Activated naive CD8-positive, alpha-beta T cell treated with anti-CD3 and anti-CD28 coated beads, Interleukin-2, amount 50 U/mL, for 24 hours (primary cell): ENCODE measurements at regions not wholly inside any gene's neighbourhood (a gene's known extent, or its start where the extent isn't known, plus 50 kb on each side); places are given as distances from the start of the nearest gene placed in this dataset.
"Not testable (repeated sequence)": the region's sequence is repeated elsewhere in the genome, so short reads cannot be mapped to it uniquely, and the experiment has no call there.

ENCODE experiments used
- ATAC-seq: fragments of 150-1000 bp; cut with Tn5 transposase; one replicate; pipeline ENCODE4 v1.10.0; 2021
- DNase-seq: peaks from one replicate; pipeline ENCODE4 v3.0.0; 2021
- H3K27ac Mint-ChIP-seq: one replicate; pipeline ENCODE4 v1.8.0; 2021; ENCODE audit warnings: mild to moderate bottlenecking, mixed read lengths
- H3K27me3 Mint-ChIP-seq: one replicate; pipeline ENCODE4 v1.8.0; 2021; ENCODE audit warnings: mixed read lengths
- H3K36me3 Mint-ChIP-seq: one replicate; pipeline ENCODE4 v1.8.0; 2021; ENCODE audit warnings: low read depth, mixed read lengths
- H3K4me1 Mint-ChIP-seq: one replicate; pipeline ENCODE4 v1.8.0; 2021; ENCODE audit warnings: mixed read lengths
- H3K4me3 Mint-ChIP-seq: one replicate; pipeline ENCODE4 v1.8.0; 2021; ENCODE audit warnings: mild to moderate bottlenecking, moderate library complexity, mixed read lengths
- H3K9me3 Mint-ChIP-seq: one replicate; pipeline ENCODE4 v1.8.0; 2021; ENCODE audit warnings: mixed read lengths

DNA sequence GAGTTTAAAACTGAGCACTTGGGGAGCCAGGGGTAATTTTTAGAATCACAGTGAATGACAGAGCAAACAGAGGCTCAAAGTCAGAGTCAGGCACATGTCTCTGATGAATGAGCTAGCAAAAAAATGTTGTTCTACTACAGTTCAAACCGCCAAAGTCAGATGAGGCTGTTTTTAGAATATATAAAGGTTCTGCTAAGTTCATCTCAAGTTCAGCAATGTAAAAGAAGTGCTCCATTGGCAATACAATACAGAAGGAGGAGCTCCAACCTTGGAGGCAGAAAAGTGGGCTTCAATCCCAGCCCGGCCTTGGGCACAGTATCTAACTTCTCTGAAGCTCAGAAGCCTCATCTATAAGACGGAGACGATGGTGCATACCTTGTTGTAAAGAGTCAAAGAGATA is 70.1 kb upstream of the IPO5 start:
- ATAC-seq (no peak), DNase-seq (no peak)
- Mint-ChIP-seq H3K36me3 (no peaks in the 10 kb centered on the region), H3K4me3 (no peak overlapping the region), H3K27me3 (peaks cover 4% of the 10 kb centered on the region), H3K27ac (no peak overlapping the region), H3K9me3 (no peaks in the 10 kb centered on the region), H3K4me1 (no peaks in the 10 kb centered on the region)

DNA sequence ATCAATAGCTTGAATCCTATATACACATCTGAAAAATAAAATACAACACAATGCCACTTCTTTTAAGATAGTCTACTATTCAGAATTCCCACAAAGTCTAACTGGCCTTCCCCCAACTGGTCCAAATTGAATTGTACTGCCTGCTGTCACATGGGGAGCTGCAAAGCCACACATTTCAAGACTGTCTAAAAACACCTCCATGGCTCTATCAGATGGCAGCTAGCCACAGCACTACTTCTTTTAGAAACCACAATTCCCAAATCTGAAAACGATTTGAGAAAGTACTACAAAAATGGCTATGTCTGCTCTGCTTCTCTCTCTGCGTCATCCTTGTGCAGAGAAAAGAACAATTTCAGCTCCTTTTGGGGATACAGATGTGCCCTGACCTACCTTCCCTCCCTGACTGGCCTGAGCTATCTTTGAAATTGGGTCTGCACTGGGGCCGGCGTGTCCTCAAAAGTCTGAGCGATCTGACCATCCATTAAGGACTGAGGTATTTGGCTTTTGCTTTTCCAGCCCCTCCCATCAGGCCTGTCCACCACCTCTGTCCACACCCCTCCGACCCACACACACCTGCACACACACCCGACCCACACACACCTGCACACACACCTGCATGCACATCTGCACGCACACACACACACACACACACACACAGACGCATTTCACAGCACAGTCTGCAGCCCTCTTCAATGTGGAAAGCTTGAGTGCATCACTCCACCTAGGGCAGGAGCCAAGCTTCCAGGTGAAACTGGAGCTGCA is 68.6 kb upstream of the IPO5 start:
- ATAC-seq = no peak
- Mint-ChIP-seq H3K4me1 (no peaks in the 10 kb centered on the region), H3K36me3 (no peaks in the 10 kb centered on the region), H3K9me3 (no peaks in the 10 kb centered on the region), H3K27ac (no peak overlapping the region), H3K4me3 (no peak overlapping the region), H3K27me3 (peaks cover 8% of the 10 kb centered on the region)
- no peak for DNase-seq

- Mint-ChIP-seq H3K36me3 (no peaks in the 10 kb centered on the region), H3K4me3 (no peak overlapping the region), H3K9me3 (no peaks in the 10 kb centered on the region), H3K4me1 (no peaks in the 10 kb centered on the region), H3K27ac (no peak overlapping the region), H3K27me3 (peaks cover 8% of the 10 kb centered on the region)
- ATAC-seq (no peak), DNase-seq (no peak)
These were observed 67.8 kb upstream of the IPO5 start for GRCh38 chr13:97885641-97886040.

DNA sequence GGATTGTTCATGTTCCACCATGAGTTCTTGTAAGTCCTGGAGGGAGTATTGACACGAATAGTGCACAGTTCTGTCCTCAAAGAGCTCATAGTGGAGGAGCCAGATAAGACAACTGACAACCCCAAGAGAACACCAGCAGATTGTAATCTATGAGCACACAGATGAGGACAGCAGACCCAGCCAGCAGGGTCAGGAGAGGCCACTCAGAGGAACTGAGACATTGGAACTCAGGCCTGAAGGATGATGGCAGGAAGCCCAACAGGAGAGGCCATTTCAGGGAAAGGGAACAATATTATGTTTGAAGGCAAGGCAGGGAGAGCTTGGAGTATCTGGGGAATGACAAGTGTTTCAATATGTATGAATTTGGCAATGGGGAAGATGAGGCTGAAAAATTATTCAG is 63.7 kb upstream of the IPO5 start:
- no peak for ATAC-seq
- Mint-ChIP-seq H3K4me3 (no peak overlapping the region), H3K27me3 (peaks cover 16% of the 10 kb centered on the region), H3K9me3 (peaks cover 5% of the 10 kb centered on the region), H3K4me1 (no peaks in the 10 kb centered on the region), H3K36me3 (no peaks in the 10 kb centered on the region), H3K27ac (no peak overlapping the region)
- DNase-seq = no peak

GRCh38 chr13:97890573-97890972 is 62.9 kb upstream of the IPO5 start:
- DNase-seq = no peak
- no peak overlapping the region for H3K27ac Mint-ChIP-seq
- no peak for ATAC-seq
- no peaks in the 10 kb centered on the region for H3K4me1 Mint-ChIP-seq
- no peak overlapping the region for H3K4me3 Mint-ChIP-seq
- no peaks in the 10 kb centered on the region for H3K36me3 Mint-ChIP-seq
- H3K9me3 Mint-ChIP-seq = peaks cover 5% of the 10 kb centered on the region
- peaks cover 17% of the 10 kb centered on the region for H3K27me3 Mint-ChIP-seq

- H3K4me3 Mint-ChIP-seq = not testable (repeated sequence)
These were observed 61.5 kb upstream of the IPO5 start for GRCh38 chr13:97891964-97892363.

DNA sequence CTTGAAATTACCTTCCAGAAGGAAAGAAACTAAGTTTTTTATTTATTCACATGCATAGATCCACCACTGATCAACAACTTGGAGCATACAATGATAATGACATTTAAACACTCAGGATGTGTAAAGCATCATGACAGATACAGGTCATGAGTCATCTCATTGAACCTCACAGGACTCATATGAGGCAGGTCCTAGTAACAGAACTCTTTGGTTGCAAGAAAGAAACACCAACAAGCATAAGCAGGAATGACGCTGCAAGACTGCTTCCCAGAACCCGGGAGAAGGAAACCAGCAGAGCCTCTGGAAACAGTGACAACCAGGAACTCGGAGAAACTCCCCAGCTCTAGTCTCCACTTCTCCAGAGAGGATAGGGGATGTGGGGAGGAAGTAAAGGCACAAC is 60.8 kb upstream of the IPO5 start:
- Mint-ChIP-seq H3K36me3 (no peaks in the 10 kb centered on the region), H3K4me1 (no peaks in the 10 kb centered on the region), H3K4me3 (no peak overlapping the region), H3K27ac (no peak overlapping the region), H3K9me3 (peaks cover 5% of the 10 kb centered on the region), H3K27me3 (peaks cover 16% of the 10 kb centered on the region)
- ATAC-seq (no peak), DNase-seq (no peak)

More at GRCh38 chr13:97891964-97892363, 61.5 kb upstream of the IPO5 start:
- not testable (repeated sequence) for DNase-seq, H3K9me3 Mint-ChIP-seq, ATAC-seq, H3K4me1 Mint-ChIP-seq, H3K27ac Mint-ChIP-seq, H3K36me3 Mint-ChIP-seq
- peaks cover 17% of the 10 kb centered on the region for H3K27me3 Mint-ChIP-seq

GRCh38 chr13:97895383-97895782 is 58.1 kb upstream of the IPO5 start:
- no peaks in the 10 kb centered on the region for H3K4me1 Mint-ChIP-seq
- H3K9me3 Mint-ChIP-seq = peaks cover 5% of the 10 kb centered on the region
- ATAC-seq (no peak), DNase-seq (no peak)
- H3K4me3 Mint-ChIP-seq = no peak overlapping the region
- H3K27ac Mint-ChIP-seq = no peak overlapping the region
- H3K27me3 Mint-ChIP-seq = peaks cover 19% of the 10 kb centered on the region
- no peaks in the 10 kb centered on the region for H3K36me3 Mint-ChIP-seq

- no peaks in the 10 kb centered on the region for H3K36me3 Mint-ChIP-seq
- no peak overlapping the region for H3K4me3 Mint-ChIP-seq
- ATAC-seq (no peak), DNase-seq (no peak)
- H3K9me3 Mint-ChIP-seq = peaks cover 5% of the 10 kb centered on the region
- H3K4me1 Mint-ChIP-seq = no peaks in the 10 kb centered on the region
- H3K27me3 Mint-ChIP-seq = peaks cover 19% of the 10 kb centered on the region
- H3K27ac Mint-ChIP-seq = no peak overlapping the region
These were observed 57.0 kb upstream of the IPO5 start for GRCh38 chr13:97896446-97896845.

DNA sequence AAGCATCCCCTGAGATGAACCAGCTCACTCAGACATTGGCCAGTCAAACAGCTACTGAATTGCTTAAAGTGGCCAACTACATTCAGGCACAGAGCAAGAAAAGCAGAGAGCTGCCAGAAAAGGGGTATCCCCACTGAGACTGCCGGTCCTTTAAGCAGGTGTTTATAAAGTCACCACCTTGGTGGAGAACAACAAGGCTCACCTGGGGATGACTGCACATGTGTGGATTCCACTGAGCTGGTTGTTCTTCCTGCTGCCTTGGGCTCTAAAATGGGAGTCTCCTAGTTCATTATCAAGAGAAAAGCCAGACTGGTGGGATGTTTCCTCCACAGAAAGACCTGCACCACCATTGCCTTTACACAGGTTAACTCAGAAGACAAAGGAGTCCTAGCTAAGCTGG is 51.8 kb upstream of the IPO5 start:
- no peak for DNase-seq
- no peak for ATAC-seq
- H3K27ac Mint-ChIP-seq = no peak overlapping the region
- no peaks in the 10 kb centered on the region for H3K4me1 Mint-ChIP-seq
- H3K9me3 Mint-ChIP-seq = peaks cover 3% of the 10 kb centered on the region
- no peaks in the 10 kb centered on the region for H3K36me3 Mint-ChIP-seq
- H3K4me3 Mint-ChIP-seq = no peak overlapping the region
- H3K27me3 Mint-ChIP-seq = peaks cover 8% of the 10 kb centered on the region
